ENCODE measurements at regions not wholly inside any gene's neighbourhood (a gene's known extent, or its start where the extent isn't known, plus 50 kb on each side); places are given as distances from the start of the nearest gene placed in this dataset.
"Not testable (repeated sequence)": the region's sequence is repeated elsewhere in the genome, so short reads cannot be mapped to it uniquely, and the experiment has no call there.

DNA sequence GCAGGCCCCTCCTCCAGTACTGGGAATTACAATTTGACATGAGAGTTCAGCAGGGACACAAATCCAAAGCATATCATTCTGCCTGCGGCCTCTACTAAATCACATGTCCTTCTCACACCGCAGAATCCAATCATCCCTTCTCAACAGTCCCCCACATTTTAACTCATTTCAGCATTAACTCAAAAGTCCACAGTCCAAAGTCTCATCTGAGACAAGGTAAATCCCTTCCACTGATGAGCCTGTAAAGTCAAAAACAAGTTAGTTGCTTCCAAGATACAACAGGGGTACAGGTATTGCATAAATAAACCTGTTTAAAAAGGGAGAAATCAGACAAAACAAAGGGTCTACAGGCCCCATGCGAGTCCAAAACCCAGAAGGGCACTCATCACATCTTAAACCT, 64.0 kb downstream of the EBNA1BP2 start:
- Mint-ChIP-seq H3K4me3 (no peak overlapping the region), H3K36me3 (ENCODE audit: low read depth) (peaks cover 7% of the 10 kb centered on the region), H3K4me1 (ENCODE audit: low read depth) (no peaks in the 10 kb centered on the region), H3K27ac (no peak overlapping the region), H3K27me3 (peaks cover 12% of the 10 kb centered on the region), H3K9me3 (peaks cover 31% of the 10 kb centered on the region)

DNA sequence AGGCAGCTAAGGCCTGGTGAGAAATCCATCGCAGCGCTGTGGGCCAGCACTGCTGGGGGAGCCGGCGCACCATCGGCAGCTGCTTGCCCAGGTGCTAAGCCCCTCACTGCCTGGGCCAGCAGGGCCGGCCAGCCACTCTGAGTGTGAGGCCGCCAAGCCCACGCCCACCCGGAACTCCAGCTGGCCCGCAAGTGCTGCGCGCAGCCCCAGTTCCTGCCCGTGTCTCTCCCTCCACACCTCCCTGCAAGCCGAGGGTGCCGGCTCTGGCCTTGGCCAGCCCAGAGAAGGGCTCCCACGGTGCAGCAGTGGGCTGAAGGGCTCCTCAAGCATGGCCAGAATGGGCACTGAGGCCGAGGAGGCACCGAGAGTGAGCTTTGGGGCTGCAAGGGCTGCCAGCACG, 64.4 kb downstream of the EBNA1BP2 start:
- peaks cover 12% of the 10 kb centered on the region for H3K27me3 Mint-ChIP-seq
- peaks cover 7% of the 10 kb centered on the region for H3K36me3 Mint-ChIP-seq (ENCODE audit: low read depth)
- no peak overlapping the region for H3K4me3 Mint-ChIP-seq
- H3K9me3 Mint-ChIP-seq: peaks cover 31% of the 10 kb centered on the region
- H3K4me1 Mint-ChIP-seq (ENCODE audit: low read depth): no peaks in the 10 kb centered on the region
- no peak overlapping the region for H3K27ac Mint-ChIP-seq

DNA sequence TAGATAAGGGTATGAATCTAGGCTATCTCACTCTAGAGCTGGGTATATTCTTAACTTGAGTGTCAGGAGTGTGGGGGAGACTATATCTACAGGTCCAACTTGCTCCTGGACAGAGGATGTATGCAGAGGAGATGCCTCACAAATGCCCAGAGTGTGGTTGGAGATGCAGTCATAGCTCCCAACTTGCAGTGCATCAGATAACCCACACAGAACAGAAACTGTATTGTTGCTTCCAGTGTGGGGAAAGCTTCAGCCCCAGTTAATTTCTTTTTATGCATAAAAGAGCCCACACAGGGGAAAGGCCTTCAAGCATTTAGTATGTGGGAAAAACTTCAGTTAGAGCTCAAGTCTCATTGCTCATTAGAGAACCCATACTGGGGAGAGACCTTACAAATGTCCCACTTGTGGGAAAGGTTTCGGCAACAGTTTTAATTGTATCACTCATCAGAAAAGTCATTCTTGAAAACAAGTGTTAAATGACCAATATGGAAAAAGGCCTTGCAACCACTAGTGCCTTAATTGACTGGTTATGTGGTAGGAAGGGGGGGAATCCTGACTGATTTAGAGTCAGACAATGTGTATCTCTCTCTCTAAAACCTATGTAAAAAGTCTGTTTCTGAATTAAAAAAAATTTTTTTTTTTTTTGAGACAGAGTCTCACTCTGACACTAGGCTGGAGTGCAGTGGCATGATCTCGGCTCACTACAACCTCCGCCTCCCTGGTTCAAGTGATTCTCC, 67.9 kb downstream of the EBNA1BP2 start:
- peaks cover 7% of the 10 kb centered on the region for H3K27me3 Mint-ChIP-seq
- H3K9me3 Mint-ChIP-seq: peaks cover 18% of the 10 kb centered on the region
- H3K27ac Mint-ChIP-seq: no peak overlapping the region
- H3K36me3 Mint-ChIP-seq (ENCODE audit: low read depth): peaks cover 7% of the 10 kb centered on the region
- no peak overlapping the region for H3K4me3 Mint-ChIP-seq
- H3K4me1 Mint-ChIP-seq (ENCODE audit: low read depth): no peaks in the 10 kb centered on the region

DNA sequence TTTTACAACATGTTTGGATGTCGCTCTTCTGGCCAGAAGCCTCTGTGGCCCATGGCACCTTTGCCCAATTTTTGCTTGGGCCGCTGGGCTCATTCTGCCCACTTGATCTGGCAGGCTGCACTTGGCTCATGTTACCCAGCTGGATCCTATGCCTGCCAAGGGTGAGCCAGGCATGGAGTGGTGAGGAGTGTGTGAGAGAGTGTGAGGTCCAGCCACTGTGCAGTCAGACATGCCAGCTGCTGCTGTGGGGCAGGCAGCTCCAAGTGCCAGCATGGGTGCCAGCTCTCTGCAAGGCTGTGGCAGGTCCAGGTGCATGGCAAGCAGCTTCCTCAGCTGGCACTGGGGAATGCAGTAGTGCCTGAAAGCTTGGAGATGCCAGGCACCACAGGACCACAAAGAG, 71.0 kb downstream of the EBNA1BP2 start:
- Mint-ChIP-seq H3K4me3 (no peak overlapping the region), H3K4me1 (ENCODE audit: low read depth) (no peaks in the 10 kb centered on the region)

DNA sequence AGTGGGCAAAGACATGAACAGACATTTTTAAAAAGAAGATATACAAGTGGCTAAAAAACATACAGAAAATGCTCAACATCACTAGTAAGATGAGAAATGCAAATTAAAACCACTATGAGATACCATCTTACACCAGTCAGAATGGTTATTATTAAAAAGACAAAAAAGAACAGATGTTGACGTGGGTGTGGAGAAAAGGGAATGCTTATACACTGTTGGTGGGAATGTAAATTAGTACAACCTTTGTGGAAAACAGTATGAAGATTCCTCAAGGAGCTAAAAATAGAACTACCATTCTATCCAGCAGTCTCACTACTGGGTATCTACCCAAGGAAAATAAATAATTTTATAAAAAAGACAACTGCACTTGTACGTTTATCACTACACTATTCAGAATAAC, 73.9 kb downstream of the EBNA1BP2 start:
- H3K4me3 Mint-ChIP-seq: no peak overlapping the region
- H3K27me3 Mint-ChIP-seq: peaks cover 12% of the 10 kb centered on the region
- H3K27ac Mint-ChIP-seq: no peak overlapping the region
- no peaks in the 10 kb centered on the region for H3K4me1 Mint-ChIP-seq (ENCODE audit: low read depth)
- no peaks in the 10 kb centered on the region for H3K9me3 Mint-ChIP-seq
- H3K36me3 Mint-ChIP-seq (ENCODE audit: low read depth): no peaks in the 10 kb centered on the region

More for the DNA sequence above, 71.0 kb downstream of the EBNA1BP2 start:
- peaks cover 7% of the 10 kb centered on the region for H3K36me3 Mint-ChIP-seq (ENCODE audit: low read depth)
- no peak overlapping the region for H3K27ac Mint-ChIP-seq
- peaks cover 7% of the 10 kb centered on the region for H3K27me3 Mint-ChIP-seq
- peaks cover 8% of the 10 kb centered on the region for H3K9me3 Mint-ChIP-seq

DNA sequence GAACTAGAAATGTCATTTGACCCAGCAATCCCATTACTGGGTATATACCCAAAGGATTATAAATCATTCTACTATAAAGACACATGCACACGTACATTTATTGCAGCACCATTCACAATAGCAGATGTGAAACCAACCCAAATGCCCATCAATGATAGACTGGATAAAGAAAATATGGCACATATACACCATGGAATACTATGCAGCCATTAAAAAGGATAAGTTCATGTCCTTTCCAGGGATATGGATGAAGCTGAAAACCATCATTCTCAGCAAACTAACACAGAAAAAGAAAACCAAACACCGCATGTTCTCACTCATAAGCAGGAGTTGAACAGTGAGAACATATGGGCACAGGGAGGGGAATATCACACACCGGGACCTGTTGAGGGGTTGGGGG, 75.6 kb downstream of the EBNA1BP2 start:
- not testable (repeated sequence) for H3K36me3 Mint-ChIP-seq (ENCODE audit: low read depth); H3K4me1 Mint-ChIP-seq (ENCODE audit: low read depth); H3K27ac Mint-ChIP-seq; H3K4me3 Mint-ChIP-seq; H3K9me3 Mint-ChIP-seq
- peaks cover 12% of the 10 kb centered on the region for H3K27me3 Mint-ChIP-seq

DNA sequence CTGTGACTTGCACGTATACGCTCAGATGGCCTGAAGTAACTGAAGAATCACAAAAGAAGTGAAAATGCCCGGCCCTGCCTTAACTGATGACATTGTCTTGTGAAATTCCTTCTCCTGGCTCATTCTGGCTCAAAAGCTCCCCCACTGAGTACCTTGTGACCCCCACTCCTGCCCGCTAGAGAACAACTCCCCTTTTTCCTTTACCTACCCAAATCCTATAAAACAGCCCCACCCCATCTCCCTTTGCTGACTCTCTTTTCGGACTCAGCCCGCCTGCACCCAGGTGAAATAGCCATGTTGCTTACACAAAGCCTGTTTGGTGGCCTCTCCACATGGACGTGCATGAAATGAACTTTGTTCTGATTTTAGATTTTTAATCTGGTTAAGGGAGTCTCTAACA, 81.3 kb downstream of the EBNA1BP2 start:
- not testable (repeated sequence) for H3K36me3 Mint-ChIP-seq (ENCODE audit: low read depth); H3K4me3 Mint-ChIP-seq; H3K27ac Mint-ChIP-seq; H3K9me3 Mint-ChIP-seq; H3K4me1 Mint-ChIP-seq (ENCODE audit: low read depth)
- H3K27me3 Mint-ChIP-seq: peaks cover 15% of the 10 kb centered on the region

DNA sequence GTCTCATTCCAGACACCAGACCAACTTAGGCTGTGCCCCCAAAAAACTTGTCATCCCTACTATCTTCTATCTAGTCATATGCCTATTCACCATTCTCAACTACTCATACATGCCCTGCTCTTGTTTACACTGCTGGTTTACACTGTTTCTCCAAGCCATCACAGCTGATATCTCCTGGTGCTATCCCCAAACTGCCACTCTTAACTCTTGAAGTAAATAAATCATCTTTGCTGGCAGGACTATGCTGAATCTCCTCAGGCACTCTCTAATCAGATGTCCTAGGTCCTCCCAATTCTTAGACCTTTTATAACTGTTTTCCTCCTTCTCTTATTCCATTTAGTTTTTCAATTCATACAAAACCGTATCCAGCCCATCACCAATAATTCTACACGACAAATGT, 81.9 kb downstream of the EBNA1BP2 start:
- H3K36me3 Mint-ChIP-seq (ENCODE audit: low read depth); H3K27ac Mint-ChIP-seq; H3K4me1 Mint-ChIP-seq (ENCODE audit: low read depth); H3K9me3 Mint-ChIP-seq; H3K4me3 Mint-ChIP-seq: not testable (repeated sequence)
- peaks cover 13% of the 10 kb centered on the region for H3K27me3 Mint-ChIP-seq

DNA sequence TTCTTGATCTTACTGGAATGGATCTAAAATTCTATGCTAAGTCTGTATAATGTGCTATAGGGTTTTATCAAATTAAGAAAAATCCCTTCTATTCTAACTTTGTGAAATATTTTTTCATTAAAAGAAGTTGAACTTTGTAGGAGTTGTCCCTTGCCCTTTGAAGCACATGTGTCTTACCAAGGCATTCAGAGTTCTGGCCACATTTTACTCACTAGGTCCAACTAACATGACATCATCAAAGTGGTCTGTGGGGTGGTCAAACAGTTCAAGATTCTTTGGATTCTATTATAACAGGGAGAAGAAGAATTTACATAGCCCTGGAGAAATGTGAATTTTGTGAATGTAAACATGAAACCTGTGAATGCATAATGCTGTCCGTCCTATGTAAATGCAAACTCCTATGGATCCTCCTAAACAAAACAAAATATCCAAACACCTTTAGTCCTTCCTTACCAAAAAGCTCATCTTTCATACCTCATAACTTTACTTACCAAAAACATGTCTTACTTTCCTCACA, 88.7 kb downstream of the EBNA1BP2 start:
- Mint-ChIP-seq H3K9me3 (no peaks in the 10 kb centered on the region), H3K4me3 (no peak overlapping the region), H3K36me3 (ENCODE audit: low read depth) (no peaks in the 10 kb centered on the region), H3K27ac (no peak overlapping the region), H3K27me3 (peaks cover 12% of the 10 kb centered on the region), H3K4me1 (ENCODE audit: low read depth) (no peaks in the 10 kb centered on the region)

DNA sequence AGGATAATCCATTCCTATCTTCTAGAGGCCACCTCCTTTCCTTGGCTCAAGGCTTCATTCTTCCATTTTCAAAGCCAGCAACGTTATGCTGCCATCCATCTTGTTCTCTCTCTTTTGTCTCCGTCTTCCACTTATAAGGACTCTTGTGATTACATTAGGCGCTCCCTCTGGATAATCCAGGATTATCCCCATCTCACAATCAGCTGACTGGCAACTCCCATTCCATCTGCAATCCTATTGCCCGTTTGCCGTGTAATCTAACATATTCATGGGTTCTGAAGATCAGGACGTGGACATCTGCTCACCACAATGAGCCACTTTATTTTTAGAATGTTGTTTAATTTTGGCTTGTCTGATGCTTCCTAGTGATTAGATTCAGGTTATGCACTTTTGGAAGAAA, 89.3 kb downstream of the EBNA1BP2 start:
- Mint-ChIP-seq H3K9me3 (no peaks in the 10 kb centered on the region), H3K27me3 (peaks cover 12% of the 10 kb centered on the region), H3K4me3 (no peak overlapping the region), H3K27ac (no peak overlapping the region), H3K4me1 (ENCODE audit: low read depth) (no peaks in the 10 kb centered on the region), H3K36me3 (ENCODE audit: low read depth) (no peaks in the 10 kb centered on the region)

DNA sequence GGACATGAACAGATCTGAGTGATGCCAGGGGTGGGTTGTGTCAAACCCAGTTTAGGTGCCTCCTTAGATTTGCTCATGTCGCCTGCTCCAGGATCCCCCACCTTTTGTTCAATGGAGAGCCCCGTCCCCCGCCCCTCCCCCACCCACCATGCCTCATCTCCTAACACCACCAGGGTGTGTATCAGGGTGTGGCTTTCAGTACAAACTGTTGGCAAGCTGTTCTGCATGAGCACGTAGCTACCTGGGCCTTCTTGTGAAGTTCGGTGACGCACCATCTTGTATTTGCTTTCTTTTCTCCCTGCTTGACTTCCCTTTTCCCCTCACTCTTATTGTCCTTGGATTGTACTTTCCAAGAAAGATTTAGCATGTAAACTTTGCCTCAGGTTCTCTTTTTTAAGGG, 94.8 kb downstream of the EBNA1BP2 start:
- Mint-ChIP-seq H3K27ac (no peak overlapping the region), H3K9me3 (no peaks in the 10 kb centered on the region), H3K4me3 (no peak overlapping the region), H3K36me3 (ENCODE audit: low read depth) (no peaks in the 10 kb centered on the region), H3K4me1 (ENCODE audit: low read depth) (peaks cover 5% of the 10 kb centered on the region), H3K27me3 (no peaks in the 10 kb centered on the region)

DNA sequence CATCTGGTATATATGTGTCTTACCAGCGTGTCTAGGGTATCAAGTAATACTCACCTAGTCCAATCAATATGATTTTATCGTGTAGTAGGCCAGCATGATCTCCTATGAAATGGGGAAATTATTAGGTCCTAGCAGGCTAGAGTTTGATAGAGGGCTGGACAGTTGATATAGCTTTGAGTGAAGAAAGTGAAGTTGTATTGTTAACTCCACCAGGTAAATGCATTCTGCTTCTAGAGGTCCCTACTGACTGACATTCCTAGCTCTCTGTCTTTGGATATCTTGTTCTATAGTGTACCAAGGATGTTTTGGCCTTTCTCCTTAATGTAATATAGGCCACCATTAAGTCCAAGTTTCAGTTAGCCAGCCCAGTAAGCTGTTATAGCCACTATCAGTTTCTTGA, 97.4 kb downstream of the EBNA1BP2 start:
- no peak overlapping the region for H3K27ac Mint-ChIP-seq
- H3K27me3 Mint-ChIP-seq: no peaks in the 10 kb centered on the region
- H3K4me3 Mint-ChIP-seq: no peak overlapping the region
- H3K4me1 Mint-ChIP-seq (ENCODE audit: low read depth): peaks cover 5% of the 10 kb centered on the region
- no peaks in the 10 kb centered on the region for H3K9me3 Mint-ChIP-seq
- H3K36me3 Mint-ChIP-seq (ENCODE audit: low read depth): no peaks in the 10 kb centered on the region

DNA sequence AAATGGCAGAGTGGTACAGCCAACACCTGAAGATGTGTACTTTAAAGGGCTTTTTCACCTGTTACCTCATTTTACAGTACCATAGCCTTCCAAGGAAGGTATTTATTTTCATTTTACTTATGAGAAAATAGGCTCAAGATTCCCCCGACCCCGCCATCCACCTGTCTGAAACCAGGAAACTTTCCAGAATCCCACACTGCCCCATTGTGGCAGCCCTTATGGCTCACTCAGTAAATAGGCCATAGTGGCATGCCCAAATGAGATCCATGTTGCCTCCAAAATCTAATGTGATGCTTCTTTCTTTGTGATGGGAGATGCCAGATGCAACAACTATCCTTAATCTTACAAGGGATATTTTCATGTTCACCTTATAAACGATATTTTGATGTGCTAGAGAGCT, 97.8 kb downstream of the EBNA1BP2 start:
- H3K27me3 Mint-ChIP-seq: no peaks in the 10 kb centered on the region
- no peak overlapping the region for H3K4me3 Mint-ChIP-seq

DNA sequence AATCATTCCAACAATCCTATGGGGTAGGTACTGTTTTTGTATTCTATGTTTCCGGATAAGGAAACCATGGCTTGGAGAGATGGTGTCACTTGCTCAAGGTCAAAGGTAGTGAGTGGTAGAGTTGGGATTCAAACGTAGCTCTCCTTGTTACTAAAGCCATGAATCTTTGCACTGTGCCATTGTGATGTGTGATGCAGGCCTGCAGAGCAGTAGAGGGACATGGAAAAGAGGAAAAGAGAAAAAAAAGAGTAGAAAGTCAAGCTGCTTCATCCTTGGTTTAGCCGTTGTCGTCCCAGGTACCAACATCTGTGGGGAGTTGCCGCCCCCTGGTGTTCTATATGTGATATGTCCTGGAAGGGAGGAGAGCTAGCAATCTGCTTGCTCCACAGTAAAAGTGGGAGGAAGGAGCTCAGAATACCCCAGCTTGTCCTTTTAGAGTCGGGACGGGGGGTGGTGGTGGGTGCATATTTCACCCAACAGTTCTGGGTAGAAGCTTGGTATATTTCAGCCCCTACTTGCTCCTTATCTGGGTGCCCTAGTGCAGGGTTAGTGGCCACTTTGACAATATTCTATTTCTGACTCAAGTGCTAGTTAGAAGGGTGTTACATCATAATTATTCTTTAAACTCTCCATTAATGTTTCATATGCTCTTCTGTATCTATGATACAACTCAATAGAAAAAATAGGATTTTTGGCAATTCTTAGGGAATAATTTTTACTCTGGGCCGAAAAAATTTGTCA, 98.4 kb downstream of the EBNA1BP2 start:
- H3K4me3 Mint-ChIP-seq: no peak overlapping the region
- H3K4me1 Mint-ChIP-seq (ENCODE audit: low read depth): peaks cover 5% of the 10 kb centered on the region
- H3K27ac Mint-ChIP-seq: peak overlapping the region; percentile 19
- no peaks in the 10 kb centered on the region for H3K36me3 Mint-ChIP-seq (ENCODE audit: low read depth)
- no peaks in the 10 kb centered on the region for H3K9me3 Mint-ChIP-seq
- no peaks in the 10 kb centered on the region for H3K27me3 Mint-ChIP-seq

More for the DNA sequence above, 97.8 kb downstream of the EBNA1BP2 start:
- Mint-ChIP-seq H3K9me3 (no peaks in the 10 kb centered on the region), H3K27ac (no peak overlapping the region), H3K36me3 (ENCODE audit: low read depth) (no peaks in the 10 kb centered on the region), H3K4me1 (ENCODE audit: low read depth) (peaks cover 5% of the 10 kb centered on the region)

DNA sequence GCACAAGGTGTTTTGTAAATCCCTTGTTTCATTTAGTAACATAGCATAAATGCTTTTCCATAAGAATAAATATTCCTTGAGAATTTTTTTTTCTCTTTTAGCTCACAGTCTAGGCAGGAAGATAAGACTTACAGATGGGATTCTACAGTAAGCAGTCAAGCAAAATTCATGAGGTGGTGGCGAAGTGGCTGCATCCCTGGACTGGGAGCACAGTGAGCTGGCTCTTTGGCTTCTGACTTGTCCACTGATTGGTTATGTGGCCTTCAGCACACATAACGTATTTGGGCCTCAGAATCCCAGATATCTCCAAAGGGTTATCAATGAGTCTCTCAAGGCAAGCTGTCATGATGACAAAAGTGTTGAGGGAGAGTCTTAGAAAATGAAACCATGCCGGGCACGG, 99.8 kb downstream of the EBNA1BP2 start:
- H3K27me3 Mint-ChIP-seq: no peaks in the 10 kb centered on the region
- H3K9me3 Mint-ChIP-seq: no peaks in the 10 kb centered on the region
- no peaks in the 10 kb centered on the region for H3K36me3 Mint-ChIP-seq (ENCODE audit: low read depth)
- no peak overlapping the region for H3K27ac Mint-ChIP-seq
- peaks cover 11% of the 10 kb centered on the region for H3K4me1 Mint-ChIP-seq (ENCODE audit: low read depth)
- H3K4me3 Mint-ChIP-seq: no peak overlapping the region
